ENCODE measurements at regions not wholly inside any gene's neighbourhood (a gene's known extent, or its start where the extent isn't known, plus 50 kb on each side); places are given as distances from the start of the nearest gene placed in this dataset.
"Not testable (repeated sequence)": the region's sequence is repeated elsewhere in the genome, so short reads cannot be mapped to it uniquely, and the experiment has no call there.

DNA sequence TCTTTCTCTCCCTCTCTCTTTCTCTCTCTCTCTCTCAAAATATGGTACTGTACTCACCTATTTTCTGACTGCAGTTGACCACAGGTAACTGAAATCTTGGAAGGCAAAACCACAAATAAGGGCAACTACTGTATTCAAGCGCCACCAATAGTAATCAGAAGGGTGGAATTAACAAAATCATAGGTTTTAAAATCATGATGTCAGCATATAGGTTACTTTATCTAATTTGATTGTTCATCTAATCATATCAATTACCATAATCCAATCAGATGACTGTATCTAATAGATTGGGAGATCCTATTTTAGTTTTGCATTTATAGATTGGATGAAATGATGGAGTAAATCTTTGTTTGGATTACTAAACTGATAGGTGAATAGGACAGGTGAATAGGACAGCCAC, 155.8 kb upstream of the KITLG start:
- no peak for DNase-seq

DNA sequence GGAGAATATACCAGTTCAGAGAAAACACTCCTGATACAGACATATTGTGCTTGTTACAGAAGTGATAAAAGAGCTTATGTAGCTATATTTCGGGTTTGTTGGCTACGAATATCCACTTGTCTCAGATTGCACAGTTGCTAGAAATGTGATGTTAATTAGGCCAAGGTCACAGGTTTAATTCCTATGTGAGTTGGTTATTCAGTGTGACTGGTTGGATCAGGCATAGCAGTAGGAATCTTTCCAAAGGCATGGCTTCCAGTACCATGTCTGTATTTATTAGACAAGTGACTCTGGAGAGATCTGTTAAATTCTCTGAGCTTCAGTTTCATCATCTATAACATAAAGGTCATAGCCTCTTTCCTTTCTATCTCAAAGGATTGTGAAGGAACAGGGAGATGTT, 152.7 kb upstream of the KITLG start:
- peak in 1 of 3 experiments; percentile 68 for DNase-seq

DNA sequence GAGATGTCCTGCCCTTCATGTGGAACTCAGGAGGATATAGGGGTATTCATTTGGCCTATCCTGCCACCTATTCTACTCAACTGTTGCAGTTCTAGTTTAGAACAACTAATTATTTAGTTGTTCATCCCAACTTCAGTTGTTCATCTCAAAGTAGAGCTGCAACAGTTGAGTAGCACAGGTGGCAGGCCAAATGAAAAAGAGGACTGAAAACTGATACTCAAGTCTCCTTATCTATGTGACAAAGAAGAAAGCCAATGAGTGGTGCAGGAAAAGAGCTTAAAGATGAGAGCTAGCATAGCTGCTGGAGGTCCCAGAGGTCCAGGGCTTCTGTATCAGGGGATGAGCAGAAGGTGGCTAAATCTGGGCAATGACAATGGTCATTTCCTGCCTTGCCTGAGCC, 148.9 kb upstream of the KITLG start:
- no peak for DNase-seq

DNA sequence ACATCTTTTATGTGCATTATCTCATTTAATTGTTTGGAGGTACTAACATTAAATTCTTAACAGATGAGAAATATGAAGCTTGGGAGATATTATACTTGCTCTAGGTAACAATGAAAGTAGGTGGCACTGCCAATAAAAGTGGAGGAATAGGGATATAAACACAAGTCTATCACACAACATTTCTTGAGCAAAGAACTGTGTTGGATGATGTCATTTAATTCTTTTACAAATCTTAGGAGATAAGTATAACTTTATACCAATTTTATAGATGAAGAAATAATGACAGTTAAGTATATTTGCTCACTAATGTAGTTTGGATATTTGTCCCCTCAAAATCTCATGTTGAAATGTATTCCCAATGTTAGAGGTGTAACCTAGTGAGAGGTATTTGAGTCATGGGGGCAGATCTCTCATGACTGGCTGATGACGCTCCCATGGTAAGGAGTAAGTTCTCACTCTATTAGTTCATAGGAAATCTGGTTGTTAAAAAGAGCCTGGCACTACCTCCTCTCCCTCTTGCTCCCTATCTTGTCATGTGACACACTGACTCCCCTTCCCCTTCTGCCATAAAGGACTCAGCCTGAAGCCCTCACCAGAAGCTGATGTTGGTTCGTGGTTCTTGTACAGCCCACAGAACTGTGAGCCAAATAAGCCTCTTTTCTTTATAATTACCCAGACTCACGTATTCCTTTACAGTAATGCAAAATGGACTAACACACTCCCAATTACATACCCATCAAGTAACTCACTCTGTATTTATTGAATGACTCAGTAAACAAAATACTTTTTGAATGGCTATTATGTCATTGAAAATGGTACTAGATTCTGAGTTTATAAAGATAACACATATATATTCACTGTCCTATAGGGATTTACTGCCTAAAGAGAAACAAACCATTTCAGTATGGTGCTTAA, 146.8 kb upstream of the KITLG start:
- DNase-seq: no peak

- DNase-seq: peak in 1 of 3 experiments; percentile 47
Observed at GRCh38 chr12:88725592-88726143, 145.4 kb upstream of the KITLG start.

DNA sequence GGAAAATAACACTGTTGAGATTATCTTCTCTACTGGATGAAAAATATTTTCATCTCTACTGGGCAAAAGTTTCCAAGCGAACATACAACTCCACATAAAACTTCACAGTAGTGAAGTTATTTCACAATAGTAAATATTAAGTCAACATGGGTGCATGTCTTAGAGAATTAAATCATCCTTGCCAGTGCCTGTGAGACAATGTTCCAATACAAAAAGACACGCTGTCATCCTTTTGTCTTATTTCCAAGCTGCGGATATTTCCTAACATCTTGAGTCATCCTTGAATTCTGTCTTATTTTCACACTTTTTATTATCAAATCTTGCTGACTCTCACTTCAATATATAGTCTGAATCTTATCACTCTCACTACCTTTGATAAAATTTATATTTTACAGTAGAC, 142.9 kb upstream of the KITLG start:
- no peak for DNase-seq

GRCh38 chr12:88720785-88721650, 140.7 kb upstream of the KITLG start:
- DNase-seq: no peak

DNA sequence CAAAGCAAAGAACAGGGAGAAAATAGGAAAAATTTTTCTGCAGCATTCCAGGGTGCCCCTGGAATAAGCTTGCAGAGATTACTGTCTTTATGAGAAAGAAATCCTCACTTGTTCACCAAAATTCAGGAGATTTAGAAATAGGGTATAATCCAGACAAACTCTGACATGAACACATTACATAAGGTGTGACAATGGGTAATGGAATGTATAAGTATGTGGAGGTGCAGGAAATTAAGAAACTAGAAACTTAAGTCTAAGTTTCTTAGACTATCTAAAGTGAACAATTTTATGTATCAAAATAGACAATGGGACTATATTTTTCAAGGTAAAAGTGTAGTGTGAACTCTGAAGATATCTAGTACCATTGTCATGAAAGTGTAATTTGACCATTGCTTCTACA, 140.0 kb upstream of the KITLG start:
- no peak for DNase-seq

- no peak for DNase-seq
Observed at GRCh38 chr12:88717188-88717587, 136.9 kb upstream of the KITLG start.

DNA sequence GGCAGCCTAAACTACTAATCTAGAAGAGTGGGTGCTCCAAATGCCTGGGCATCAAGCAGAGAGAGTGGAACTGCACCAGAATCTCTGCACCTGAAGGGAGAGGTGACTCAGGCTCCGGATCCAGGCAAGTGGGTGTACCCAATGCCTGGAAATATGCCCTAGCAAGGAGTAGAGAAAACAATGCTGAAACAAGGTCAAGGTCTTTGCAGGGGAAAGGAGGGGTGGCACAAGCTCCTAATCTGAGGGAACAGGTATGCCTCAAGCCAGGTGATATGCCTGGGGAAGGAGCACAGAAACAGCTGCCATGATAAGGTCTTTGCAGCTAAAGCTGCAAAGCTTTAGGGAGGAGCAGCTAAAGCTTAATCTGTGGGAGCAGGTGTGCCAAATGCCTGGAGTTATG, 136.0 kb upstream of the KITLG start:
- no peak for DNase-seq

DNA sequence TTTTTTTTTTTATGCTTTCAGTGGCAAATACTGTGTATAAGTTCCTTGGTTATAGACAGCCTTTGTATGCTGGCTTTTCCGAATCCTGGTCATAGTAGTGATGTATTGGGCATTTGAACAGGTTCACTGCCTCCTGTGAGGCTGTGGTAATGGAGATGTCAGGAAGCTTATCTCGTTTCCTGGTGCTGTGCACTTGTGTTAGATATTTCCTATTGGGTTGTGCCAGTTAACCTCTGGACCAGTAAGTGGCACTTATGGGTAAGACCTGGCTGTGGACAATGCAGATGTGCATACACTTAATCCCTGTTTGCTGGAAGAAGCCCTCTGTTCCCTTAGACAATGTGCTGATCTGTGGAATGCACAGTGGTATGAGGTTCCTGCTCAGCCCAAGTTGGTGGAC, 135.4 kb upstream of the KITLG start:
- DNase-seq: no peak

DNA sequence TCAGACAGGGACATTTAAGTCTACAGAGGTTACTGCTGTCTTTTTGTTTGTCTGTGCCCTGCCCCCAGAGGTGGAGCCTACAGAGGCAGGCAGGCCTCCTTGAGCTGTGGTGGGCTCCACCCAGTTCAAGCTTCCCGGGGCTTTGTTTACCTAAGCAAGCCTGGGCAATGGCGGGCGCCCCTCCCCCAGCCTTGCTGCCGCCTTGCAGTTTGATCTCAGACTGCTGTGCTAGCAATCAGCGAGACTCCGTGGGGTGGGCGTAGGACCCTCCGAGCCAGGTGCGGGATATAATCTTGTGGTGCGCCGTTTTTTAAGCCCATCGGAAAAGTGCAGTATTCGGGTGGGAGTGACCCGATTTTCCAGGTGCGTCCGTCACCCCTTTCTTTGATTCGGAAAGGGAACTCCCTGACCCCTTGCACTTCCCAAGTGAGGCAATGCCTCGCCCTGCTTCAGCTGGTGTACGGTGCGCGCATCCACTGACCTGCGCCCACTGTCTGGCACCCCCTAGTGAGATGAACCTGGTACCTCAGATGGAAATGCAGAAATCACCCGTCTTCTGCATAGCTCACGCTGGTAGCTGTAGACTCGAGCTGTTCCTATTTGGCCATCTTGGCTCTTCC, 134.1 kb upstream of the KITLG start:
- DNase-seq: not testable (repeated sequence)

GRCh38 chr12:88707800-88708199, 127.5 kb upstream of the KITLG start:
- no peak for DNase-seq

DNA sequence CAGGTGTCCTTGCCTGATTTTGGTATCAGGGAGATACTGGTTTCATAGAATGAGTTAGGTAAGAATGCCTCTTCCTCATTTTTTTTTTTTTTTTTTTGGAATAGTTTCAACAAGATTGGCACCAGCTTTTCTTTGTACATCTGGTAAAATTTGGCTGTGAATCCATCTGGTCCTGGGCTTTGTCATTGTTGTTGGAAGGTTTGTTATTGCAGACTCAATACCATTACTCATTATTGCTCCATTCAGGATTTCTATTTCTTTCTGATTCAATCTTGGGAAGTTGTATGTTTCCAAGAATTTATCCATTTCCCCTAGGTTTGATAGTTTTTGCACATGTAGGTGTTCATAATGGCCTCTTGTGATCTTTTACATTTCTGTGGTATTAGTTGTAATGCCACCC, 126.0 kb upstream of the KITLG start:
- no peak for DNase-seq

GRCh38 chr12:88703790-88704189, 123.5 kb upstream of the KITLG start:
- no peak for DNase-seq

GRCh38 chr12:88698471-88698870, 118.2 kb upstream of the KITLG start:
- peak in 1 of 3 experiments; percentile 43 for DNase-seq

- no peak for DNase-seq
Observed at GRCh38 chr12:88693837-88694445, 113.7 kb upstream of the KITLG start.

DNA sequence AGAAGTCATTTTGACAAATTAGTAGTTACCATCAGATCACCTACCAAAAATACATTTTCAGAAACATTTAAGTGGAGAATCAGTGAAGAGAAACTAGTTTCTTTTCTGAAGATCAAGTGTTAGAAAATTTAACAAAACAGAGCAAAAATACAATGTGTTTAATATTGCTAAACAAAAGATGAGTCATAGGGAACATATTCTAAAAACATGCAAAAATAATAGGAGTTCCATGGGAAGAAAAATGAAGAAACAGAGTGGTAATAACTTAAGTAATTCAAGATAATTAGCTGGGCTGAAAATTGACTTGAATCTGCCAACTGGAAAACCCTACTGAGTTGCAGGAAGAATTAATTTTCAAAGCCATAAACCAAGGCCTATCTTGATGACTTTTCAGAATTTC, 111.5 kb upstream of the KITLG start:
- DNase-seq: no peak

DNA sequence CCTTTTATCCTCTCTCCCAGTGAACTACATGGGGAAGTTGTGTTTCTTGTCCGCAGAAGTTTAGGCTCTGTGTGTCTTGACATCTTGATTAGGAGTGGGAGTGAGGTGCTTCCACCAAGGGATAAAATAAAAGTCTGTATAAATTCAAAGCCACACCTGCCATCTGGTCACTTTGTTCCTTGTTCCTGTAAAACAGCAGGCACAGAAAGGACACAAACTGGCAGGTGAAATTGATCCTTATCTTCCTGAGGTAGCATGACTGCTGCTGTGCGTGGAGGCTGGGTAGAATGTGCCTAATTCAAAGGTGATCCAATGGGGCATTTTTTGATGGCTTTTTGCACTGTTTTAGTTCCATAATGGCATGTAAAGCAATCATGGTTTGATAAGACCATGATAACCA, 104.3 kb upstream of the KITLG start:
- DNase-seq: peak in 2 of 3 experiments; percentile 8 to 49

DNA sequence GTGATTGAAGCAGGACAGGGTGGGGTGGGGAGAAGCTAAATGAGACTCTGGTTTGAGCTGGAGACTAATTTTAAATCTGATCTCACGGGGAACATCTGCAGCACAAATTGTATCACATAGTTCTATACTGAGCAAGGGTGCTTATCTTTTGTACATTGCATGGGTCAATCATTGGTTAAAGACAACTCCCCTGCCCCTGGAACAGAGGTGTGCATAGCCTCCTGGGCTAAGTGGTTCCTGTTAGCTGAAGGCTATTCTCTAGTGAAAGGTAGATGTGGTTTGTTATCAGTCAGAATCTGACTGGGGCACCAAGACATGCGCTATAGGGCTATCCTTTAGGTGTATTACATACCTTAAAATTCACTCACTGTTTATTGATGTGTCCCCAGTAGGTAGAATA, 103.9 kb upstream of the KITLG start:
- no peak for DNase-seq

DNA sequence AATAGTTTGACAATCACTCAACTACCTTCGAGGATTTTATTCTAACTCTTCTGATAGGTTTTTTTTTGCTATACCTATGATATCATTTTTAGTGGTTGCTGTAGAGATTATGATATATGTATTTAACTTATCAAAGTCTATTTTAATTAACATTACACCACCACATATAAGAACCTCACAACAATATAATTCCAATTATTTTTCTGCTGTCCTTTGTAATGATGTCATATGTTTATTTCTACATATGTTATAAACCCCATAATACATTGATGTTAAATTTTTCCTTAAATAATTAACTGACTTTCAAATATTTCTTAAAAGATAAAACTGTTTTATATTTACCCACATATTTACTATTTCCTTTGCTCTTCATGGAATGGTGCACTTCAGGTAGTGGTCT, 103.4 kb upstream of the KITLG start:
- no peak for DNase-seq

GRCh38 chr12:88681271-88681670, 101.0 kb upstream of the KITLG start:
- no peak for DNase-seq

DNA sequence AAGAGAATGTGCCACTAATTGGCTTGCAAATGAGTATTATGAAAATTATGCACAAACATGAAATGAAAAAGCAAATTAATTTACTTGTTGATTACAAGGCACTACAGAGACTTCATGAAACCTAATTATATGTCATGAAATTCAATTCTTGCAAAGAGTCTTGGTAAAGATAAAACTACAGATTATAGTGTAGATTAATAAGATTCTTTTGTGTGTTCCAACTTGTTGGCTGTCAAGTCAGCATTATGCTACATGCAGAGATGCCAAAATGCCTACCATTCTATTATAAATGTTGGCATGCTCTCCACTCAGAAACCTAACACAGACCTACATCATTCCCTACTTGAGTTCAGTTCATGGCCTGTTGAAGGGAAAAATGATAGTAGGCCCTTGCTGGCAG, 97.2 kb upstream of the KITLG start:
- DNase-seq: no peak
